ENCODE measurements at regions not wholly inside any gene's neighbourhood (a gene's known extent, or its start where the extent isn't known, plus 50 kb on each side); places are given as distances from the start of the nearest gene placed in this dataset.

DNA sequence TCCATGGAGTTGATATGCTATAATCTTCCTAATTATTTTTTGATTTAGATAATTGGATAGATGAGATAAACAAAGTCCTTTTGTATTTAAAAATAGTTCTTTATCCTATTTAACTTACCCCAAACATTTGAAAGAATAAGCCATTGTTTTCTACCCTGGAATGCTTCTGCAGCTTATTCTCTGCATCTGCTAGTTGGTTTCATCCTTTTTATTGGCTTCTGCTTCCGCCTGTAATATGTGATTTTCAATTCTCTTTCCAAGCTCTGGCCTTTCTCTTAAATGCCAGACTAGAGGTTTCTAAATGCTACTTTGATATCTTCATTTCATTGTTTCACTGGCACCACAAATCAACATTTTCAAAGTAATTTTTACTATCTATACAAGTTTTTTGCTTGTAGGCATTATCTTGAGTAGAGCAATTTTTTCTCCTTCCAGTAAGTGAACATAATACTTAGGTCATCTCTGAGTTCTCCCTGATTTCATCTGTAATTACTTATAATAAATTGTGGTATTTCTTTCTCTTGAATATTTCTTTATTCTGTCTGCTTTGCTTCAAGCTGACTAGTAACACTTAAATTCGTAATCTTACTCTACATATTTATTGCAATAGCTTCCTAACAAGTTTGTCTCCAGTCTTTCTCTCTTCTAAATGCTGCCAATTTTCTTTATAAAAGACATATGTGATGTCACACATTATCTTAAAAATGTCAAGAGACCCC lies 958.4 kb downstream of the SLC6A15 start:
- no peak for TF ChIP-seq CTCF (IDR thresholded peaks at IDR 0.05)
- TF ChIP-seq POLR2A (IDR thresholded peaks at IDR 0.05): no peak
